ENCODE measurements at regions not wholly inside any gene's neighbourhood (a gene's known extent, or its start where the extent isn't known, plus 50 kb on each side); places are given as distances from the start of the nearest gene placed in this dataset.

- WGBS (ENCODE audit: insufficient coverage), result 75% methylated on average over 4 of the region's 8 CpGs
- intact Hi-C loops (cut with micrococcal nuclease), result no loop called here
- Mint-ChIP-seq H3K27me3 (peaks cover 6% of the 10 kb centered on the region), H3K4me3 (no peak overlapping the region), H3K9me3 (ENCODE audit: insufficient read depth) (no peaks in the 10 kb centered on the region), H3K27ac (no peak overlapping the region), H3K4me1 (no peaks in the 10 kb centered on the region)
- Histone ChIP-seq H4K20me1 (ENCODE audit: control insufficient read depth, insufficient read depth, low read length, poor library complexity, severe bottlenecking) (no peaks in the 10 kb centered on the region), H3K79me2 (ENCODE audit: control insufficient read depth, insufficient read depth, low read length) (no peaks in the 10 kb centered on the region), H3K36me3 (replicated peaks in 1 of 2; ENCODE audit: control extremely low read depth in 1 of 2, control insufficient read depth in 1 of 2, extremely low read depth in 1 of 2, insufficient read depth in 2 of 2, low read length in 1 of 2) (no peaks in the 10 kb centered on the region), H3K4me3 (ENCODE audit: control extremely low read depth in 1 of 5, extremely low read depth in 1 of 5, insufficient read depth in 1 of 5, low read depth in 2 of 5, low read length in 4 of 5) (no peak overlapping the region), H3K4me1 (ENCODE audit: control insufficient read depth in 2 of 2, insufficient read depth in 2 of 2, low read length in 2 of 2) (no peaks in the 10 kb centered on the region), H3K27ac (ENCODE audit: low read length in 2 of 2) (no peak overlapping the region), H3K9me3 (ENCODE audit: control extremely low read depth in 1 of 3, control insufficient read depth in 2 of 3, insufficient read depth in 1 of 3, low read length in 2 of 3) (peaks cover 0 to 17% (median 0%) of the 10 kb centered on the region in 3 donors), H3K27me3 (replicated peaks in 1 of 4; ENCODE audit: control extremely low read depth in 1 of 4, control insufficient read depth in 3 of 4, insufficient read depth in 4 of 4, low read length in 3 of 4) (no peaks in the 10 kb centered on the region), H3K9ac (ENCODE audit: low read length) (no peak overlapping the region), H3K4me2 (replicated peaks; ENCODE audit: low read depth, low read length, poor library complexity, severe bottlenecking) (no peak overlapping the region), H2AFZ (ENCODE audit: insufficient read depth, low read depth, low read length, poor library complexity, severe bottlenecking) (no peak overlapping the region)
- TF ChIP-seq CTCF (IDR thresholded peaks at IDR 0.05) (no peak), EZH2 (IDR thresholded peaks at IDR 0.05; ENCODE audit: borderline replicate concordance, insufficient read depth, low read depth, low read length, poor library complexity, severe bottlenecking) (no peak)
- no peak for DNase-seq
- ATAC-seq (ENCODE audit: low read depth), result no peak
- ChIA-PET POLR2A (no interaction called here), CTCF (interaction anchor here (0.6 kb wide), 1 partner anchor 21 kb away, joined by 3 read pairs; no protein-coding TSS in a partner anchor)
Observed at GRCh38 chr4:7128234-7128633, 60.4 kb upstream of the GRPEL1 start.

GRCh38 chr4:7127576-7127975 is 59.7 kb upstream of the GRPEL1 start:
- Histone ChIP-seq H3K4me3 (ENCODE audit: control extremely low read depth in 1 of 5, extremely low read depth in 1 of 5, insufficient read depth in 1 of 5, low read depth in 2 of 5, low read length in 4 of 5) (no peak overlapping the region), H3K79me2 (ENCODE audit: control insufficient read depth, insufficient read depth, low read length) (no peaks in the 10 kb centered on the region), H3K27me3 (replicated peaks in 1 of 4; ENCODE audit: control extremely low read depth in 1 of 4, control insufficient read depth in 3 of 4, insufficient read depth in 4 of 4, low read length in 3 of 4) (no peaks in the 10 kb centered on the region), H4K20me1 (ENCODE audit: control insufficient read depth, insufficient read depth, low read length, poor library complexity, severe bottlenecking) (no peaks in the 10 kb centered on the region), H3K4me1 (ENCODE audit: control insufficient read depth in 2 of 2, insufficient read depth in 2 of 2, low read length in 2 of 2) (no peaks in the 10 kb centered on the region), H3K9ac (ENCODE audit: low read length) (no peak overlapping the region), H3K36me3 (replicated peaks in 1 of 2; ENCODE audit: control extremely low read depth in 1 of 2, control insufficient read depth in 1 of 2, extremely low read depth in 1 of 2, insufficient read depth in 2 of 2, low read length in 1 of 2) (no peaks in the 10 kb centered on the region), H3K9me3 (ENCODE audit: control extremely low read depth in 1 of 3, control insufficient read depth in 2 of 3, insufficient read depth in 1 of 3, low read length in 2 of 3) (peaks cover 0 to 10% (median 0%) of the 10 kb centered on the region in 3 donors), H3K27ac (ENCODE audit: low read length in 2 of 2) (no peak overlapping the region), H3K4me2 (replicated peaks; ENCODE audit: low read depth, low read length, poor library complexity, severe bottlenecking) (no peak overlapping the region), H2AFZ (ENCODE audit: insufficient read depth, low read depth, low read length, poor library complexity, severe bottlenecking) (no peak overlapping the region)
- CTCF ChIA-PET, result interaction anchor here (0.6 kb wide), 1 partner anchor 20 kb away, joined by 3 read pairs; no protein-coding TSS in a partner anchor
- Mint-ChIP-seq H3K27me3 (peaks cover 6% of the 10 kb centered on the region), H3K4me1 (no peaks in the 10 kb centered on the region), H3K9me3 (ENCODE audit: insufficient read depth) (no peaks in the 10 kb centered on the region), H3K27ac (no peak overlapping the region), H3K4me3 (no peak overlapping the region)
- DNase-seq, result no peak
- ATAC-seq (ENCODE audit: low read depth), result no peak
- POLR2A ChIA-PET, result no interaction called here
- TF ChIP-seq EZH2 (IDR thresholded peaks at IDR 0.05; ENCODE audit: borderline replicate concordance, insufficient read depth, low read depth, low read length, poor library complexity, severe bottlenecking) (no peak), CTCF (IDR thresholded peaks at IDR 0.05) (no peak)
- intact Hi-C loops (cut with micrococcal nuclease), result no loop called here
- WGBS (ENCODE audit: insufficient coverage), result 89% methylated on average over 11 of the region's 18 CpGs
